ENCODE measurements at regions not wholly inside any gene's neighbourhood (a gene's known extent, or its start where the extent isn't known, plus 50 kb on each side); places are given as distances from the start of the nearest gene placed in this dataset.

DNA sequence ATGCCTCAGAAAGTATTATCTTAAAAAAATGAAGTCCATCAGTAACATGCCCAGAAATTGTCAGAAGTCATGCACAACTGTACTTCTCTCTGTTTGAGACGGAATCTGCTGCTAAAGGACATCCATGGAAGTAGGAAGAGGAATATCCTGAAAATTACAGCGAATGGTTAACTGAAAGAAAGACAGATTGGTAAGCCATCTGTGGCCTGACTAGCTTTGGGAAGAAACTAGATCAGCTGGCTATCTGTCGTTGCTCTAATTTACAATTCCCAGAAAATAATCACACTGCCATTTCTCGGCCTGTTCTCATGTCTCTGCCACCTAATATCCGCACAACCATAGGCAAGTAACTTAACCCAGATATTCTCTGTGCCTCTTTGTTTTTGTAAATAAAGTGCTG, 496.5 kb downstream of the PCDH19 start:
- no peaks in the 10 kb centered on the region for H3K4me1 Mint-ChIP-seq (ENCODE audit: low read depth, unreplicated experiment)
- BruUV-seq (replicated peaks): no TSS peak

DNA sequence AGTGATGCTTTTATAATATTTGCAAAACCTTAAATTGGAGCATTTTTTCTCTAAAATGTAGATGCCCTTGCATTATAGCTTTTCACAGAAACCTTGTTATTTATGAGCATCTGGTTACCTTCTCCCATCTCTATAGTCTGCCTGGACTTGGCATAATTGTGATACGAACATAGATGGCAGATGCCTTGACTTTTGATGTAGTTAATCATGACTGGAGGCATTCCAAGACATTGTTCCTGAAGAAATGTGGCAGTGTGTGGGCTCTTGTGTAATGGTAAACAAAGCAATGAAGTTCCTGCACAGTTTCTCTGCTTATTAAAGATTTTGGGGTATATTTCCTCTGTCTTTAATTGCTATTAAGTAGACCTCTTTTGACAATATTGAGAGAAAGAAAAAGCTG, 500.1 kb downstream of the PCDH19 start:
- Histone ChIP-seq H3K9me3 (no peaks in the 10 kb centered on the region), H3K27me3 (replicated peaks; ENCODE audit: control insufficient read depth, insufficient read depth, low read length) (no peaks in the 10 kb centered on the region), H3K36me3 (ENCODE audit: control insufficient read depth, insufficient read depth, low read length) (no peaks in the 10 kb centered on the region), H3K4me1 (0 out of 2 replicates have a peak, but pooled peaks cover 3% of the 10 kb centered on the region), H3K4me3 (ENCODE audit: low read depth, low read length) (no peak overlapping the region)
- Mint-ChIP-seq H3K27me3 (ENCODE audit: insufficient read depth, unreplicated experiment) (no peaks in the 10 kb centered on the region), H3K4me1 (ENCODE audit: low read depth, unreplicated experiment) (no peaks in the 10 kb centered on the region), H3K27ac (ENCODE audit: unreplicated experiment) (no peak overlapping the region), H3K4me3 (ENCODE audit: unreplicated experiment) (no peak overlapping the region), H3K9me3 (ENCODE audit: unreplicated experiment) (no peaks in the 10 kb centered on the region), H3K36me3 (ENCODE audit: insufficient read depth, unreplicated experiment) (no peaks in the 10 kb centered on the region)
- POLR2A ChIA-PET: no interaction called here
- TF ChIP-seq, protein P1, sequence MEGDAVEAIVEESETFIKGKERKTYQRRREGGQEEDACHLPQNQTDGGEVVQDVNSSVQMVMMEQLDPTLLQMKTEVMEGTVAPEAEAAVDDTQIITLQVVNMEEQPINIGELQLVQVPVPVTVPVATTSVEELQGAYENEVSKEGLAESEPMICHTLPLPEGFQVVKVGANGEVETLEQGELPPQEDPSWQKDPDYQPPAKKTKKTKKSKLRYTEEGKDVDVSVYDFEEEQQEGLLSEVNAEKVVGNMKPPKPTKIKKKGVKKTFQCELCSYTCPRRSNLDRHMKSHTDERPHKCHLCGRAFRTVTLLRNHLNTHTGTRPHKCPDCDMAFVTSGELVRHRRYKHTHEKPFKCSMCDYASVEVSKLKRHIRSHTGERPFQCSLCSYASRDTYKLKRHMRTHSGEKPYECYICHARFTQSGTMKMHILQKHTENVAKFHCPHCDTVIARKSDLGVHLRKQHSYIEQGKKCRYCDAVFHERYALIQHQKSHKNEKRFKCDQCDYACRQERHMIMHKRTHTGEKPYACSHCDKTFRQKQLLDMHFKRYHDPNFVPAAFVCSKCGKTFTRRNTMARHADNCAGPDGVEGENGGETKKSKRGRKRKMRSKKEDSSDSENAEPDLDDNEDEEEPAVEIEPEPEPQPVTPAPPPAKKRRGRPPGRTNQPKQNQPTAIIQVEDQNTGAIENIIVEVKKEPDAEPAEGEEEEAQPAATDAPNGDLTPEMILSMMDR (IDR thresholded peaks at IDR 0.05; ENCODE audit: insufficient read depth in 1 of 2, low read depth in 1 of 2, low read length in 1 of 2, severe bottlenecking in 1 of 2, unreplicated experiment in 1 of 2): no peak
- no TSS peak for BruUV-seq (replicated peaks)
- CTCF ChIA-PET: no interaction called here
- intact Hi-C loops (cut with micrococcal nuclease; ENCODE audit: unreplicated experiment): no loop called here
- no peak for DNase-seq

More for the DNA sequence above, 496.5 kb downstream of the PCDH19 start:
- no peaks in the 10 kb centered on the region for H3K36me3 ChIP-seq (ENCODE audit: control insufficient read depth, insufficient read depth, low read length)
- ChIA-PET POLR2A (no interaction called here), CTCF (no interaction called here)
- no peaks in the 10 kb centered on the region for H3K9me3 ChIP-seq
- H3K4me1 ChIP-seq: 0 out of 2 replicates have a peak, but pooled peaks cover 3% of the 10 kb centered on the region
- Mint-ChIP-seq H3K4me3 (ENCODE audit: unreplicated experiment) (no peak overlapping the region), H3K36me3 (ENCODE audit: insufficient read depth, unreplicated experiment) (no peaks in the 10 kb centered on the region), H3K27ac (ENCODE audit: unreplicated experiment) (no peak overlapping the region), H3K9me3 (ENCODE audit: unreplicated experiment) (no peaks in the 10 kb centered on the region), H3K27me3 (ENCODE audit: insufficient read depth, unreplicated experiment) (no peaks in the 10 kb centered on the region)
- H3K4me3 ChIP-seq (ENCODE audit: low read depth, low read length): no peak overlapping the region
- TF ChIP-seq, protein P1 (IDR thresholded peaks at IDR 0.05; ENCODE audit: insufficient read depth in 1 of 2, low read depth in 1 of 2, low read length in 1 of 2, severe bottlenecking in 1 of 2, unreplicated experiment in 1 of 2): no peak
- no peaks in the 10 kb centered on the region for H3K27me3 ChIP-seq (replicated peaks; ENCODE audit: control insufficient read depth, insufficient read depth, low read length)
- intact Hi-C loops (cut with micrococcal nuclease; ENCODE audit: unreplicated experiment): no loop called here
- no peak for DNase-seq

DNA sequence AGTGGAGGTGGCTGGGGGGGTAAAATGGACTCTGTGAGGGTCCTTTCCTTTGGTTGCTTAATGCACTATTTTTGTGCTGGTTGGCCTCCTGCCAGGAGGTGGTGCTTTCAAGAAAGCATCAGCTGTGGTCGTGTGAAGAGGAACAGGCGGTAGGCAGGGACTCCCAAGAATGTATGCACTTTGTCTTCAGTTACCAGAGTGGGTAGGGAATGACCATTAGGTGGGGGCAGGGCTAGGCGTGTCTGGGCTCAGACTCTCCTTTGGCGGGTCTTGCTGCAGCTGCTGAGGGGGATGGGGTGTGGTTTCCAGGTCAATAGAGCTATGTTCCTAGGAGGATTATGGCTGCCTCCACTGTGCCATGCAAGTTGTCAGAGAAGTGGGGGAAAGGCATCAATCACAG, 509.0 kb downstream of the PCDH19 start:
- no peaks in the 10 kb centered on the region for H3K36me3 ChIP-seq (ENCODE audit: control insufficient read depth, insufficient read depth, low read length)
- H3K9me3 ChIP-seq: no peaks in the 10 kb centered on the region
- Mint-ChIP-seq H3K27ac (ENCODE audit: unreplicated experiment) (no peak overlapping the region), H3K4me3 (ENCODE audit: unreplicated experiment) (no peak overlapping the region), H3K36me3 (ENCODE audit: insufficient read depth, unreplicated experiment) (no peaks in the 10 kb centered on the region), H3K4me1 (ENCODE audit: low read depth, unreplicated experiment) (no peaks in the 10 kb centered on the region), H3K9me3 (ENCODE audit: unreplicated experiment) (no peaks in the 10 kb centered on the region), H3K27me3 (ENCODE audit: insufficient read depth, unreplicated experiment) (no peaks in the 10 kb centered on the region)
- POLR2A ChIA-PET: no interaction called here
- BruUV-seq (replicated peaks): no TSS peak
- H3K27me3 ChIP-seq (replicated peaks; ENCODE audit: control insufficient read depth, insufficient read depth, low read length): no peaks in the 10 kb centered on the region
- TF ChIP-seq, protein P1 (IDR thresholded peaks at IDR 0.05; ENCODE audit: insufficient read depth in 1 of 2, low read depth in 1 of 2, low read length in 1 of 2, severe bottlenecking in 1 of 2, unreplicated experiment in 1 of 2): no peak
- DNase-seq: no peak
- no peaks in the 10 kb centered on the region for H3K4me1 ChIP-seq
- no peak overlapping the region for H3K4me3 ChIP-seq (ENCODE audit: low read depth, low read length)
- intact Hi-C loops (cut with micrococcal nuclease; ENCODE audit: unreplicated experiment): no loop called here
- CTCF ChIA-PET: no interaction called here
